ENCODE measurements at regions not wholly inside any gene's neighbourhood (a gene's known extent, or its start where the extent isn't known, plus 50 kb on each side); places are given as distances from the start of the nearest gene placed in this dataset.

- DNase-seq = no peak
Observed at GRCh38 chr13:84098273-84098672, 216.0 kb upstream of the SLITRK1 start.

DNA sequence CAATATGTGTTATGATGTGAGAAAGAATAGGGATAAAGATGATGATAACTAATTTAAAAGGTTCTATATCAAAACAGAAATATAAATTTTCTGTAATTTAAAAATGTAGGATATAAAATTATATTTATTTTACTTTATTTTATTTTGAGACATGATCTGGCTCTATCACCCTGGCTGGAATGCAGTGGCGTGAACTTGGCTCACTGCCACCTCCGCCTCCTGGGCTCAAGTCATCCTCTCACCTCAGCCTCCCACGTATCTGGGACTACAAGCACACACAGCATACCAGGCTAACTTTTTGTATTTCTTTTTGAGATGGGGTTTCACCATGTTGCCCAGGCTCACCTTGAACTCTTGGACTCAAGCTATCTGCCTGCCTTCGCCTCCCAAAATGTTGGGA, 214.9 kb upstream of the SLITRK1 start:
- DNase-seq = no peak

GRCh38 chr13:84096216-84096615, 213.9 kb upstream of the SLITRK1 start:
- no peak for DNase-seq

DNA sequence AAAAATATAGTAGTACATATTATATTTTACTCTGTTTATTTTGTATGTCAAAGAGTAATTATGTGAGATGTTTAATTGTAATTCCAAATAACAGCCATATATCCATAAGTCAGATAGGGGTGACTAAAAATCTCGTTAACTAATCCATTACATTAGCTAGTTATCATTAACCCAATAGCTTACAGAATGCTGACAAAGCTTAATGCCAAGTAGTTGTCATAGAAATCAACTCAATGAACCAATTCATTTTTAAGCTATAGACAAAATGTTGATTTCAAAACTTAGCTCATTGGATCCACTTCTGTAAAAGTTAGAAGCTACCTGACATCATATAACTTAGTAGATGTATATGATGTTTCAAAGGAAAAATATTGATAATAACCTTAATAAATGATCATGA, 206.7 kb upstream of the SLITRK1 start:
- no peak for DNase-seq

- DNase-seq = peak in 1 of 2 experiments; percentile 40
Observed at GRCh38 chr13:84086847-84087162, 204.5 kb upstream of the SLITRK1 start.

- peak; percentile 39 to 40 for DNase-seq
Observed at GRCh38 chr13:84086098-84086846, 204.0 kb upstream of the SLITRK1 start.

DNA sequence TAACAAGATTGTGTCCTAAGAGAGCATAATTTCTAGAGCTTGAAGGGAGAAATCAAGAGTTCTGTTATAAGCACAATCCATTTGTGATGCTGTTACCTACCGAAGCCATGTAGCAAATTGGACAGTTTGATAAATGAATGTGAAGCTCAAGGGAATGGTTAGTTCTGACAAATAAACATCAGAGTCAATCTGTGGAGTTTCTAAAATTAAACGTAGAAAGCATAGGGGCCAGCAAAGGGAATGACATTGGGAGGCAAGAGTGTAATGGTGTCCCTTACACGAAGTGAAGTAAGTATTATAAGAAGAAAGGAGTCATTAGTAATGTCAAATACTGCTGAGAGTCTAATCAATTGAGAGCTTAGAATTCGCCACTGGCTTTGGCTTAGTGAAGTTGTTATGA, 200.2 kb upstream of the SLITRK1 start:
- DNase-seq = no peak

DNA sequence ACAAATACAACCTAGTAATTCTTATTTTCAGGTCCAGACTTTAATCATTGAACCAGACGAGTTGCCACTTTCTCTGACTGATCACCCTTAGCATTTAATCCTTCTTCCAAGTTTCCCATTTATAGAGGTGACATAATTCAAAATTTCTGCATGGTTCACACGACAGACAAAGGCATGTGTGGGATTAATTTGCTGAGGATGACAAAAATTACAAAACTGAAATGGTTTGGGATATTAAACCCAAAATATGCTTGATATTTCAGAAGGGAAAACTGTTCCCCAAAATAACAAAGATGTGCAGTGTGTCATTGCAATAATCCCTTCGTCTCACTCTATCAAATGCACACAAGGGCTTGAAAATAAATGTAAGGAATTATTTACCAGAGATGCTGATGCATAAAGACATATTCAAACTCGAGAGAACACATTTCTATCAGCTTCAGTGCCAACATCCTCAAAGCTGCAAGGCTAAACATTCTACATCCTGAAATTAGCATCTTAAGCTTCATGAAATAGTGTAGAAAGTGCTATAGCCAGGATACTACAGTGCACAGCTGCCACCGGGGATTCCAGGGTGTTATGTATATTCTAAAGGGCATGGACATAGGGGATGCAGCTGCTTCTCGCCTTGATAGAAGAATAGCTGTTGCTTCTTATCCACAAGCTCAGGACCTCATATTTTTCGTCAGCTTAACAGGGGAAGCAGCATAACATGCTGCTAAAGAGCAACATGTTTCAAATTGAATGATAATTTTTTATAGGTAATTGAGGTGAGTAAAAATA, 198.7 kb upstream of the SLITRK1 start:
- no peak for DNase-seq

DNA sequence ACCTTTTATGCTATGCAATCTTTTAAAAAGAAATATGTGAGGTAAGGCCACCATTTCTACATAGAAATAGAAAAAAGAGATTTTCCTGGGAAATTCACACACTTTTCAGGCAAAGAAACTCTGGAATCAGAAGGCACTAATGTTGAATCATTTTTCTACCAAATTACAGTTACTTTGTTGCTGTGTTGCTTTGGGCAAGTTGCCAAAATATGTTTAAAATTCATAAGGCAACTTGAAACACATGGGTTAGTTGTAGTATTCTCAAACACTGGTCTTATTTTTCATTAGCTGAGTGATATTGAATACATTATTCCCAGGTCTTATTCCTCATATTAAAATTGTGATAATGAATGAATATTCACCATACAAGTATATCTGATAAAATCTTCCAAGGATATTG, 195.0 kb upstream of the SLITRK1 start:
- DNase-seq = no peak

- DNase-seq = no peak
Observed at GRCh38 chr13:84076280-84076679, 194.0 kb upstream of the SLITRK1 start.

GRCh38 chr13:84050536-84050935, 168.3 kb upstream of the SLITRK1 start:
- no peak for DNase-seq

DNA sequence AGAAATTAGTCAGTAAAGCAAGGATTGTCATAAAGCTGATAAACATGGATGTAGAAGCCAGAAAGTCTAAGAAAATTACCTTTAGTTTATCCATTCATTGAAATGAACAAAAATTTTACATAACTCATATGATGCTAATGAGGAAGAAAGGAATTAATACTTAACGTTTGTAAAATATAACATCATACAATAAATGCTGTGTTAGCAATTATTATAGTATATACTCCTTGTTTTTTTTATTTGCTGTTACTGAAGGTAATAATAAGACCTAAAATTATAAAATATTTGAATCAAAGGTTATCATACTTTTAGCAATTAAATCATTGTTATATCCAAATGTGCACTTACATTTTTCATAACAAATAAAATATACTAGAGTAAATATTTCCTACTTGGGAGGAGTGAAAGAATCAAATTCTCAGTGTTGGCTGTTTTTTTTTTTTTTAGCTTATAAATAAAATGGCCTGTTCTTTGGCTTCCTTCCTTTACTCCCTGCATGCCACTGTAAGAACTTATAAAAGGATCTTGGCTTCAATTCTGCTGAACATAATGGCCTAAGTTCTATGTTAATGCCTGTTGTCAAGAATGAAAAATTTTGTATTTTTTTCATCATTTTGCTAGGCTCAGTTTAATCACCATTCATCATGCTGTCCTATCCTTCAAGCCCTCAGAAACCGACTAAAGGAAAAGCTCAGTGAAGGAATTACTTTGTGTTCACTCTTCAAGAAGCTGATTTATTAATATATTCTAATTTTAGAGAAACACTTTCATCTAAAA, 167.4 kb upstream of the SLITRK1 start:
- no peak for DNase-seq

DNA sequence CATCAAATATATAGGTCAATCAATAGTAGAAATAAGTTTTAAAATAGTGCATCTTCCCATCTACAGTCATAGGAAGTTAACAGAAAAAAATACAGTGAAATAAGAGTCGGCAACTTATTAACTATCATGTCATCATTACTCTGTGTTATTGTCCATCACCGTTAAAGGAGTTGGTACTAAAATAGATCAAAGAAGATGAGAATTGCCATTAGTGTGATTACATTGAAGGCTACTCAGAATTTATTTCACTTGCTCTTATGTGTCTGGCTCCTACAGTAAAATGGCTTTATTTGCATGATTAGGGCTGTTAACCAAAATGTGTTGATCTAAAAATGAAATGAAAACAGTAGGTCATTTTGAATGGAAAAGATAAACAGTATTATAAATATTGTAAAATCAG, 162.5 kb upstream of the SLITRK1 start:
- DNase-seq = no peak

GRCh38 chr13:84038001-84038400, 155.7 kb upstream of the SLITRK1 start:
- DNase-seq = no peak

DNA sequence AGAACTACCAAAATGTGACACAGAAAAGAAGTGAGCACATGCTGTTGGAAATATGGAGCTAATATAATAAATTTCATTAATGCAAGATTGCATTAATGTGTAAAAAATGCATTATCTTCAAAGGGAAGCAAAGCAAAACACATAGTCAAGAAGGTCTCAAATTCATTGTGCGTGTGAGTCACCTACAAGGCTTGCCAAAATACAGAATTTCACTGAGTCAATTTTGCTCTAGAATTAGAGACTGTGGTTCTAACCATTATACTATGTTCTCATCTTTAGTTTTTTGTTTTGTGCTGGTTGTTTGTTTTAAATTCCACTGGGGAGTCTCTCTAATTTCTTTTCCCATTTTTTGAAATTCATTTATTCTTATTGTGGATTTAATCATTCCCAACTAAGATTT, 149.8 kb upstream of the SLITRK1 start:
- no peak for DNase-seq

GRCh38 chr13:84031120-84031519, 148.8 kb upstream of the SLITRK1 start:
- no peak for DNase-seq

- no peak for DNase-seq
Observed at GRCh38 chr13:84029396-84029795, 147.1 kb upstream of the SLITRK1 start.

DNA sequence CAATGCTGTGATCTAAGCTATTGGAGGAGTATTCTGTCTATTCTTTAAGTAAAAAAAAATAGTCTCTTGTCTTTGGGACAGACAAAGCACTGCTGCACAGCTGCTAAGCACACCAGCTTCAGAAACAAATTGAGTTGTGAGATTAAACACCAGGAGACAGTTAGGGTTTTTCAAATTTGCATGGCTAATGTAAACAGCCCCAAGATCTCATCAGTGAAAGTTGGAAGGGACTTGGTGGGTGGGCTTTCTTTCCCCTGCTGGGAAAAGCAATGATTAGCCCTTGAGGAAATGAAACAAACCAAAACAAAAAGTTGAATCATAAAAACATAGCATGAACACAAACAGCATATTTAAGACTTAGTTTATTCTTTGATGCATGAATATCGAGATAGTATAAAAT, 143.6 kb upstream of the SLITRK1 start:
- no peak for DNase-seq

DNA sequence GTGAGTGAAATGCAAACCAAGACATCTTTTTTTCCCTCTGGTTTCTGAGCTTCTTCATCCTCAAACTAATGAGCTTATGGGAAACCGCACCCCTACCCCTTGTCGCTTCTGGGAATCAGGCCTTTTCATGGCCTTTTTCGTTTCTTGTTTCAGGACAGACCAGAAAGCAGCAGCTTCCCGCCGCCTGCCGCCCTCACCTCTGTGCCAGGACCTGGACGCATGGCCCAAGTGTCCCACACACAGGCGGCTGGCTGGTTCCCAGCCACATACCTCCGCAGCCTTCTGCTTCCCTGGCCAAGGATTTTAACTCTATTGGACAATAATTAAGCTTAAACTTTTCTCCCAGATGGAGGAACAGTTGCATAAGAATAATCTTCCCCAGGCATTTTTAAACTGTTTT, 114.1 kb upstream of the SLITRK1 start:
- DNase-seq = no peak

DNA sequence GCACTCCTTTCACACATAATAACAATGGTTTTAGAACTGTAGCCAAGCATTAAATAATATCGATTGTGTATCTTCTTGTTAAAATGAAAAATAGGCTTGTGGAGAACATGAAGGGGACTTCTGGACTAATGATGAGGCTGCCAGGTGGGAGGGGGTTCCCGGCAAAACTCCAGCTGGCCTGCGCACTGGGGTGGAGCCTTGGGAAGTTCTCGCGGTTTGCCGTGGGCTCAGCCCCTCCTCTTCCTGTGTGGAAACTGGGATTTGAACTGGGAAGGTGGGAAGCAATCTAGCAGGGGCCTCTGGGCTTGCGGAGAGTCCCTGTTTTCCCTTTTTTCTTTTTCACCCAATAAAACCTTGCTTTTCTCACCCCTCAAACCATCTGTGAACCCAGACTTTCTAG, 113.7 kb upstream of the SLITRK1 start:
- no peak for DNase-seq

DNA sequence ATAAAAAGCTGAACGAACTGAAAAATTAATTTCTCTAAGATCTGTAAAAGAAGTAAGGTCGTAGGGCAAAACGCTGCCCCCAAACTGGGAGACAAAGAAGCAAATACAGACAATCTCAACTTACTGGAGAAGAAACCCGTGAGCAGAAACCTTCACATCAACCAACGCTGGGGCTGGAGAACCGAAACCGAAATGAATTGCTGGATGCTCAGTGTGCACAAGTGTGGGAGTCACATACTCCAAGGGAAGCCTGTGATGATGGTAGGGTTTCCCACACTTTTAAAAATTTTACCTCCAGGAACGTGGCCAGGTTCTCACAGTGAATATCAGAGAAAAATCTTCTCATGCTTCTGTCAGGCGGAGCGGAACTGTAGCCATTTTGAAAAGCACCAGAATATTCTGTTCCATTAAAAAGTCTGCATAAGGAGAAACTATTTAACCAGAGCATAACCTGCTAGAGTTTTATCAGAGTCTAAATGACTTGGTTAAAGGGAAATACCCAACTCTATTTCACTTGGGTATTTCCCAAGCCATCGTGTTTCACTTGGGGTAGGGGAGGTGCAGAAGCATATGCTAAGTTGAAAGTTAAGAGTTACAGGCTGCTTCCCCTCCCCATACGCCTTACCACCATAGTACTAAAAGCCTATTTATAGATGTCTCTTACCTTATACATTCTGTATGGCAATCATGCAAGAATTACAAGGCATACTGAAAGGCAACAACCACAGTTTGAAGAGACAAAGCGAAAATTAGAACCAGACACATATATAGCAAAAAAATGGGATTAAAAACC, 110.5 kb upstream of the SLITRK1 start:
- DNase-seq = no peak

DNA sequence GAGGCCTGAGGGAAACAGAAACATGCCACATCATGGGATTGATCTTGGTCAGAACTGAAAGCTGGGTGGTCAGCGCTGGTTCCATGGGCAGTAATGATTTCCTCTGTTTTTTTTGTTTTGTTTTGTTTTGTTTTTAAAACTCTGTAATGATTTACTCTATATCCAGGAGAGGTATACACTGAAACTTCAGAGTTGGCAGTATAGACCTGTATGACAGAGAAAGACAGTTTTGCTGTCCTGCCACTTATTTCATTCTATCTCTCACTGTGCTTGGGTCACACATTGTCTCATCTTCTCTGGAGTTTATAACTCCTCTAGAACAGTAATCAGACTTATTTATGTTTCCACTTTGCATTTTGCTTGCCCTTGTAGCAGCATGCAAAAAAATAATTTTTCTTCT, 105.1 kb upstream of the SLITRK1 start:
- DNase-seq = no peak

DNA sequence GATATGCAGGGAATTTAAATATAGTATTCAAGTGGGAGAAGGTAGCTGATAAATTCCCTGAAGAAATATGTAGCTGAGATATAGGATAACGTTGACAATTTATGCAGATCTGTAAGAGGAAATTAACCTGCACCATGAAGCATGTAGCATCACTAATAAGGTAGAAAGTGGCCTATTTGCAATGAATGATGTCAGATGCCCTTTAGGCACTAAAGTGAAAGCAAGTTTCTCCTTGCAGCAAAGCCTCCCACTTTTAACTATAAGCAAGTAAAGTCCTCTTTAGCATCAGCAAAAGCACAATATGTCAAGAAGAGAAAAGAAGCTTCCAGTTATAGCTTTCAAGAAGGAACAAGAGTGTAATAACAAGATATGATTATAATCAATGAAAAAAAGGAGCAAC, 102.5 kb upstream of the SLITRK1 start:
- no peak for DNase-seq

Measured in AML-193 (cell line).